Middle frontal gyrus (tissue), 1 donor: ENCODE measurements at regions not wholly inside any gene's neighbourhood (a gene's known extent, or its start where the extent isn't known, plus 50 kb on each side); places are given as distances from the start of the nearest gene placed in this dataset.

Experiments
- DNase-seq: peaks from one replicate; pipeline ENCODE4 v3.0.0-alpha.2; 2015; ENCODE audit warnings: low spot score; ENCODE audit errors: extremely low spot score

- no peak for DNase-seq
These were observed 298.6 kb downstream of the ZNF536 start for GRCh38 chr19:30670562-30671366.

- DNase-seq: no peak
These were observed 297.8 kb downstream of the ZNF536 start for GRCh38 chr19:30670011-30670329.

GRCh38 chr19:30669329-30670010 is 297.3 kb downstream of the ZNF536 start:
- no peak for DNase-seq

GRCh38 chr19:30668521-30669155 is 296.5 kb downstream of the ZNF536 start:
- no peak for DNase-seq

GRCh38 chr19:30667746-30668145 is 295.6 kb downstream of the ZNF536 start:
- DNase-seq: no peak

- no peak for DNase-seq
These were observed 295.0 kb downstream of the ZNF536 start for GRCh38 chr19:30667227-30667626.

GRCh38 chr19:30666301-30666803 is 294.2 kb downstream of the ZNF536 start:
- no peak for DNase-seq

GRCh38 chr19:30665449-30665848 is 293.3 kb downstream of the ZNF536 start:
- no peak for DNase-seq

GRCh38 chr19:30663611-30664174 is 291.5 kb downstream of the ZNF536 start:
- DNase-seq: no peak

GRCh38 chr19:30662211-30662861 is 290.2 kb downstream of the ZNF536 start:
- no peak for DNase-seq

GRCh38 chr19:30659638-30660037 is 287.5 kb downstream of the ZNF536 start:
- DNase-seq: no peak

GRCh38 chr19:30656520-30657100 is 284.4 kb downstream of the ZNF536 start:
- no peak for DNase-seq

- no peak for DNase-seq
These were observed 281.6 kb downstream of the ZNF536 start for GRCh38 chr19:30653646-30654386.

GRCh38 chr19:30652751-30653150 is 280.6 kb downstream of the ZNF536 start:
- no peak for DNase-seq

- no peak for DNase-seq
These were observed 279.5 kb downstream of the ZNF536 start for GRCh38 chr19:30651691-30652090.

GRCh38 chr19:30651066-30651465 is 278.9 kb downstream of the ZNF536 start:
- no peak for DNase-seq

GRCh38 chr19:30649934-30650614 is 277.9 kb downstream of the ZNF536 start:
- DNase-seq: peak; percentile 55

- DNase-seq: no peak
These were observed 277.0 kb downstream of the ZNF536 start for GRCh38 chr19:30648866-30649862.
